NCI-H2227 (cell line): ENCODE measurements at regions not wholly inside any gene's neighbourhood (a gene's known extent, or its start where the extent isn't known, plus 50 kb on each side); places are given as distances from the start of the nearest gene placed in this dataset.
A peak's percentile ranks its signal among the peaks of the same experiment; 100 is the strongest.

Experiments
- DNase-seq: peaks from one replicate; lab custom pipeline; 2025; ENCODE audit not compliant: unreplicated experiment; lab: John Stamatoyannopoulos, UW

- DNase-seq = no peak
Observed at GRCh38 chr6:166754218-166755030, 127.4 kb upstream of the RPS6KA2 start.

- no peak for DNase-seq
Observed at GRCh38 chr6:166752928-166753721, 126.1 kb upstream of the RPS6KA2 start.

- DNase-seq = no peak
Observed at GRCh38 chr6:166752097-166752496, 125.0 kb upstream of the RPS6KA2 start.

GRCh38 chr6:166751051-166751595, 124.1 kb upstream of the RPS6KA2 start:
- no peak for DNase-seq

- DNase-seq = no peak
Observed at GRCh38 chr6:166750108-166750793, 123.2 kb upstream of the RPS6KA2 start.

GRCh38 chr6:166749666-166750065, 122.6 kb upstream of the RPS6KA2 start:
- no peak for DNase-seq

GRCh38 chr6:166747644-166748595, 120.9 kb upstream of the RPS6KA2 start:
- no peak for DNase-seq

GRCh38 chr6:166745801-166746668, 119.0 kb upstream of the RPS6KA2 start:
- DNase-seq = no peak

GRCh38 chr6:166744223-166745134, 117.4 kb upstream of the RPS6KA2 start:
- DNase-seq = no peak

- peak; percentile 8 for DNase-seq
Observed at GRCh38 chr6:166743406-166744222, 116.6 kb upstream of the RPS6KA2 start.

- DNase-seq = no peak
Observed at GRCh38 chr6:166742981-166743380, 115.9 kb upstream of the RPS6KA2 start.

- DNase-seq = no peak
Observed at GRCh38 chr6:166739976-166740318, 112.9 kb upstream of the RPS6KA2 start.

- no peak for DNase-seq
Observed at GRCh38 chr6:166739117-166739975, 112.3 kb upstream of the RPS6KA2 start.

GRCh38 chr6:166738386-166739116, 111.5 kb upstream of the RPS6KA2 start:
- DNase-seq = no peak

- peak; percentile 28 for DNase-seq
Observed at GRCh38 chr6:166737261-166737660, 110.2 kb upstream of the RPS6KA2 start.

- DNase-seq = peak; percentile 25
Observed at GRCh38 chr6:166736634-166737033, 109.6 kb upstream of the RPS6KA2 start.
